ENCODE measurements at regions not wholly inside any gene's neighbourhood (a gene's known extent, or its start where the extent isn't known, plus 50 kb on each side); places are given as distances from the start of the nearest gene placed in this dataset.

GRCh38 chr5:98641671-98642070, 131.8 kb upstream of the RGMB start:
- no peak for FAIRE-seq
- H3K4me3 Mint-ChIP-seq (ENCODE audit: unreplicated experiment): no peak overlapping the region
- H3K27ac ChIP-seq (ENCODE audit: low read depth, low read length): no peak overlapping the region
- H3K27me3 Mint-ChIP-seq (ENCODE audit: low read depth, unreplicated experiment): no peaks in the 10 kb centered on the region
- H3K27ac Mint-ChIP-seq (ENCODE audit: unreplicated experiment): no peak overlapping the region
- peaks cover 10% of the 10 kb centered on the region for H3K4me1 ChIP-seq (ENCODE audit: insufficient read depth, low read length)
- DNase-seq (ENCODE audit: low read depth): no peak
- H3K36me3 ChIP-seq (ENCODE audit: insufficient read depth, low read length): no peaks in the 10 kb centered on the region
- no peak overlapping the region for H3K4me3 ChIP-seq (ENCODE audit: insufficient read depth, low read depth, low read length)
- no peak overlapping the region for H2AFZ ChIP-seq (ENCODE audit: low read depth, low read length)
- H3K36me3 Mint-ChIP-seq (ENCODE audit: low read depth, unreplicated experiment): no peaks in the 10 kb centered on the region
- H3K9me3 ChIP-seq (ENCODE audit: insufficient read depth, low read depth, low read length): no peaks in the 10 kb centered on the region
- peaks cover 1% of the 10 kb centered on the region for H3K4me1 Mint-ChIP-seq (ENCODE audit: low read depth, unreplicated experiment)
- peaks cover 2% of the 10 kb centered on the region for H3K9me3 Mint-ChIP-seq (ENCODE audit: unreplicated experiment)
- TF ChIP-seq EZH2 (IDR thresholded peaks at IDR 0.05; ENCODE audit: insufficient read depth, low read length) (no peak), CTCF (IDR thresholded peaks at IDR 0.05; ENCODE audit: insufficient read depth, low read depth, low read length) (no peak)
- no peaks in the 10 kb centered on the region for H3K27me3 ChIP-seq (ENCODE audit: insufficient read depth, low read length)
- no peaks in the 10 kb centered on the region for H3K79me2 ChIP-seq (ENCODE audit: insufficient read depth, low read length)
- H3K9ac ChIP-seq (ENCODE audit: low read length): no peak overlapping the region
- H3K4me2 ChIP-seq (ENCODE audit: low read length): no peak overlapping the region
- no peaks in the 10 kb centered on the region for H4K20me1 ChIP-seq (ENCODE audit: insufficient read depth, low read length)

GRCh38 chr5:98643569-98643968, 129.9 kb upstream of the RGMB start:
- H3K27ac ChIP-seq (ENCODE audit: low read depth, low read length): no peak overlapping the region
- no peaks in the 10 kb centered on the region for H3K9me3 ChIP-seq (ENCODE audit: insufficient read depth, low read depth, low read length)
- H3K9me3 Mint-ChIP-seq (ENCODE audit: unreplicated experiment): peaks cover 2% of the 10 kb centered on the region
- H3K79me2 ChIP-seq (ENCODE audit: insufficient read depth, low read length): no peaks in the 10 kb centered on the region
- no peak for FAIRE-seq
- H3K36me3 ChIP-seq (ENCODE audit: insufficient read depth, low read length): no peaks in the 10 kb centered on the region
- H3K4me1 Mint-ChIP-seq (ENCODE audit: low read depth, unreplicated experiment): peaks cover 1% of the 10 kb centered on the region
- H3K36me3 Mint-ChIP-seq (ENCODE audit: low read depth, unreplicated experiment): no peaks in the 10 kb centered on the region
- no peak for DNase-seq (ENCODE audit: low read depth)
- no peak overlapping the region for H3K4me2 ChIP-seq (ENCODE audit: low read length)
- no peak overlapping the region for H3K9ac ChIP-seq (ENCODE audit: low read length)
- no peak overlapping the region for H3K27ac Mint-ChIP-seq (ENCODE audit: unreplicated experiment)
- no peak overlapping the region for H3K4me3 ChIP-seq (ENCODE audit: insufficient read depth, low read depth, low read length)
- H3K27me3 ChIP-seq (ENCODE audit: insufficient read depth, low read length): no peaks in the 10 kb centered on the region
- H2AFZ ChIP-seq (ENCODE audit: low read depth, low read length): no peak overlapping the region
- TF ChIP-seq CTCF (IDR thresholded peaks at IDR 0.05; ENCODE audit: insufficient read depth, low read depth, low read length) (no peak), EZH2 (IDR thresholded peaks at IDR 0.05; ENCODE audit: insufficient read depth, low read length) (no peak)
- no peak overlapping the region for H3K4me3 Mint-ChIP-seq (ENCODE audit: unreplicated experiment)
- H3K27me3 Mint-ChIP-seq (ENCODE audit: low read depth, unreplicated experiment): no peaks in the 10 kb centered on the region
- peaks cover 3% of the 10 kb centered on the region for H3K4me1 ChIP-seq (ENCODE audit: insufficient read depth, low read length)
- H4K20me1 ChIP-seq (ENCODE audit: insufficient read depth, low read length): no peaks in the 10 kb centered on the region

- H3K9me3 ChIP-seq (ENCODE audit: insufficient read depth, low read depth, low read length): no peaks in the 10 kb centered on the region
- H3K27me3 Mint-ChIP-seq (ENCODE audit: low read depth, unreplicated experiment): no peaks in the 10 kb centered on the region
- H3K4me1 ChIP-seq (ENCODE audit: insufficient read depth, low read length): no peaks in the 10 kb centered on the region
- FAIRE-seq (no peak), DNase-seq (ENCODE audit: low read depth) (no peak)
- no peaks in the 10 kb centered on the region for H3K36me3 ChIP-seq (ENCODE audit: insufficient read depth, low read length)
- no peak overlapping the region for H3K27ac Mint-ChIP-seq (ENCODE audit: unreplicated experiment)
- no peaks in the 10 kb centered on the region for H3K36me3 Mint-ChIP-seq (ENCODE audit: low read depth, unreplicated experiment)
- TF ChIP-seq EZH2 (IDR thresholded peaks at IDR 0.05; ENCODE audit: insufficient read depth, low read length) (no peak), CTCF (IDR thresholded peaks at IDR 0.05; ENCODE audit: insufficient read depth, low read depth, low read length) (no peak)
- H3K9ac ChIP-seq (ENCODE audit: low read length): no peak overlapping the region
- H4K20me1 ChIP-seq (ENCODE audit: insufficient read depth, low read length): no peaks in the 10 kb centered on the region
- H3K9me3 Mint-ChIP-seq (ENCODE audit: unreplicated experiment): no peaks in the 10 kb centered on the region
- H3K4me3 ChIP-seq (ENCODE audit: insufficient read depth, low read depth, low read length): no peak overlapping the region
- H3K79me2 ChIP-seq (ENCODE audit: insufficient read depth, low read length): no peaks in the 10 kb centered on the region
- no peaks in the 10 kb centered on the region for H3K27me3 ChIP-seq (ENCODE audit: insufficient read depth, low read length)
- H2AFZ ChIP-seq (ENCODE audit: low read depth, low read length): no peak overlapping the region
- H3K4me2 ChIP-seq (ENCODE audit: low read length): no peak overlapping the region
- H3K27ac ChIP-seq (ENCODE audit: low read depth, low read length): no peak overlapping the region
- H3K4me3 Mint-ChIP-seq (ENCODE audit: unreplicated experiment): no peak overlapping the region
- peaks cover 2% of the 10 kb centered on the region for H3K4me1 Mint-ChIP-seq (ENCODE audit: low read depth, unreplicated experiment)
Measured at GRCh38 chr5:98651715-98652114, 121.7 kb upstream of the RGMB start.
